Cardiac muscle cell (in vitro differentiated cells and primary cell): ENCODE measurements at regions not wholly inside any gene's neighbourhood (a gene's known extent, or its start where the extent isn't known, plus 50 kb on each side); places are given as distances from the start of the nearest gene placed in this dataset.

Experiments
- DNase-seq, 2 donors: peaks; one replicate each; pipeline versions ENCODE4 v3.0.0 to v3.0.0-alpha.2; 2010 to 2017; ENCODE audit warnings: low read depth in 1 of 2, low spot score in 1 of 2
- H3K27ac ChIP-seq: fragments of 200-600 bp; sonication (generic); 2 replicates; pipeline ENCODE4 v1.5.1; 2016
- H3K27me3 ChIP-seq: fragments of 200-600 bp; sonication (generic); 2 replicates; pipeline ENCODE4 v1.6.0; 2016; ENCODE audit warnings: control low read depth
- H3K36me3 ChIP-seq: fragments of 200-600 bp; sonication (generic); 2 replicates; pipeline ENCODE4 v1.5.1; 2016; ENCODE audit warnings: control low read depth
- H3K4me1 ChIP-seq: fragments of 200-600 bp; sonication (generic); 2 replicates; pipeline ENCODE4 v1.8.1; 2017; ENCODE audit warnings: low read depth, mild to moderate bottlenecking, mixed run types
- H3K4me3 ChIP-seq: fragments of 200-600 bp; sonication (generic); 2 replicates; pipeline ENCODE4 v1.5.1; 2016; ENCODE audit warnings: mild to moderate bottlenecking
- H3K9me3 ChIP-seq: fragments of 200-600 bp; sonication (generic); 2 replicates; pipeline ENCODE4 v1.5.1; 2017; ENCODE audit warnings: low read depth, mild to moderate bottlenecking, control low read depth
- CTCF ChIP-seq: IDR thresholded peaks from 2 replicates; pipeline ENCODE4 v1.5.1; 2012; ENCODE audit warnings: low read depth, mild to moderate bottlenecking, low read length

GRCh38 chr1:75010547-75010946 is 123.6 kb upstream of the LHX8 start:
- TF ChIP-seq CTCF, result no peak
- Histone ChIP-seq H3K36me3 (no peaks in the 10 kb centered on the region), H3K4me3 (no peak overlapping the region), H3K4me1 (no peaks in the 10 kb centered on the region), H3K27ac (no peak overlapping the region), H3K9me3 (no peaks in the 10 kb centered on the region), H3K27me3 (no peaks in the 10 kb centered on the region)
- no peak for DNase-seq

GRCh38 chr1:75014250-75014649 is 119.9 kb upstream of the LHX8 start:
- Histone ChIP-seq H3K27me3 (no peaks in the 10 kb centered on the region), H3K27ac (no peak overlapping the region), H3K36me3 (no peaks in the 10 kb centered on the region), H3K4me3 (no peak overlapping the region), H3K4me1 (no peaks in the 10 kb centered on the region), H3K9me3 (no peaks in the 10 kb centered on the region)
- no peak for DNase-seq
- no peak for TF ChIP-seq CTCF

- Histone ChIP-seq H3K36me3 (no peaks in the 10 kb centered on the region), H3K4me3 (no peak overlapping the region), H3K27ac (no peak overlapping the region), H3K27me3 (no peaks in the 10 kb centered on the region), H3K4me1 (no peaks in the 10 kb centered on the region), H3K9me3 (no peaks in the 10 kb centered on the region)
- no peak for TF ChIP-seq CTCF
- DNase-seq, result no peak
Observed at GRCh38 chr1:75023005-75023404, 111.2 kb upstream of the LHX8 start.

GRCh38 chr1:75034376-75034775 is 99.8 kb upstream of the LHX8 start:
- no peaks in the 10 kb centered on the region for H3K9me3 ChIP-seq
- no peaks in the 10 kb centered on the region for H3K27me3 ChIP-seq
- no peaks in the 10 kb centered on the region for H3K36me3 ChIP-seq
- no peak overlapping the region for H3K27ac ChIP-seq
- no peaks in the 10 kb centered on the region for H3K4me1 ChIP-seq
- no peak for TF ChIP-seq CTCF
- DNase-seq, result no peak
- no peak overlapping the region for H3K4me3 ChIP-seq

GRCh38 chr1:75035536-75035935 is 98.7 kb upstream of the LHX8 start:
- no peak for DNase-seq
- no peak overlapping the region for H3K27ac ChIP-seq
- no peaks in the 10 kb centered on the region for H3K27me3 ChIP-seq
- H3K36me3 ChIP-seq, result no peaks in the 10 kb centered on the region
- no peak for TF ChIP-seq CTCF
- no peak overlapping the region for H3K4me3 ChIP-seq
- no peaks in the 10 kb centered on the region for H3K4me1 ChIP-seq
- H3K9me3 ChIP-seq, result no peaks in the 10 kb centered on the region

- DNase-seq, result peak in 1 of 2 donors; percentile 5
- TF ChIP-seq CTCF, result no peak
- no peaks in the 10 kb centered on the region for H3K36me3 ChIP-seq
- H3K4me1 ChIP-seq, result no peaks in the 10 kb centered on the region
- no peak overlapping the region for H3K27ac ChIP-seq
- H3K9me3 ChIP-seq, result no peaks in the 10 kb centered on the region
- no peak overlapping the region for H3K4me3 ChIP-seq
- H3K27me3 ChIP-seq, result no peaks in the 10 kb centered on the region
Observed at GRCh38 chr1:75053207-75053606, 81.0 kb upstream of the LHX8 start.
